GM23338 (cell line): ENCODE measurements at regions not wholly inside any gene's neighbourhood (a gene's known extent, or its start where the extent isn't known, plus 50 kb on each side); places are given as distances from the start of the nearest gene placed in this dataset.

Experiments used
- ATAC-seq: fragments of 200-7000 bp; cut with Tn5 transposase; 3 replicates; pipeline ENCODE4 v1.9.1; 2020
- DNase-seq: peaks from one replicate; pipeline ENCODE4 v3.0.0-alpha.2; 2015; ENCODE audit warnings: low spot score
- H2AFZ ChIP-seq: fragments of 200-600 bp; sonication (generic); 2 replicates; pipeline ENCODE4 v1.8.0; 2016; ENCODE audit warnings: antibody characterized with exemption, mild to moderate bottlenecking, moderate library complexity
- H3F3A ChIP-seq: fragments of 200-600 bp; sonication (generic); replicated peaks from 2 replicates; pipeline ENCODE4 v1.8.0; 2017; ENCODE audit warnings: antibody characterized with exemption, mixed run types, low read depth
- H3K27ac ChIP-seq: fragments of 200-600 bp; sonication (generic); 2 replicates; pipeline ENCODE4 v1.6.1; 2016; ENCODE audit warnings: low read depth
- H3K27me3 ChIP-seq: fragments of 200-600 bp; sonication (generic); 2 replicates; pipeline ENCODE4 v1.8.0; 2016; ENCODE audit warnings: mild to moderate bottlenecking, mixed run types, moderate library complexity; ENCODE audit not compliant: insufficient read depth
- H3K36me3 ChIP-seq: fragments of 200-600 bp; sonication (generic); 2 replicates; pipeline ENCODE4 v1.8.0; 2016; ENCODE audit warnings: mild to moderate bottlenecking; ENCODE audit not compliant: insufficient read depth
- H3K4me1 ChIP-seq: fragments of 200-600 bp; sonication (generic); 2 replicates; pipeline ENCODE4 v1.8.0; 2016; ENCODE audit warnings: mild to moderate bottlenecking, moderate library complexity; ENCODE audit not compliant: insufficient read depth
- H3K4me2 ChIP-seq: fragments of 200-600 bp; sonication (generic); 2 replicates; pipeline ENCODE4 v1.7.1; 2017; ENCODE audit warnings: mixed run types
- H3K4me3 ChIP-seq: fragments of 200-600 bp; sonication (generic); 2 replicates; pipeline ENCODE4 v1.6.1; 2016; ENCODE audit warnings: mixed run types
- H3K79me2 ChIP-seq: fragments of 200-600 bp; sonication (generic); replicated peaks from 2 replicates; pipeline ENCODE4 v1.8.0; 2017; ENCODE audit warnings: mild to moderate bottlenecking; ENCODE audit not compliant: insufficient read depth
- H3K9me2 ChIP-seq: fragments of 200-600 bp; sonication (generic); 2 replicates; pipeline ENCODE4 v1.8.0; 2017; ENCODE audit not compliant: insufficient read depth
- H4K20me1 ChIP-seq: fragments of 200-600 bp; sonication (generic); replicated peaks from 2 replicates; pipeline ENCODE4 v1.8.0; 2017; ENCODE audit warnings: mild to moderate bottlenecking; ENCODE audit not compliant: insufficient read depth
- H3K27ac Mint-ChIP-seq: 2 replicates; pipeline ENCODE4 v1.8.0; 2020; ENCODE audit warnings: inconsistent platforms, mild to moderate bottlenecking, moderate library complexity, mixed read lengths
- H3K27me3 Mint-ChIP-seq: 3 replicates; pipeline ENCODE4 v1.8.0; 2022; ENCODE audit warnings: low read depth, mild to moderate bottlenecking, moderate library complexity, mixed read lengths, inconsistent platforms; ENCODE audit not compliant: insufficient read depth, poor library complexity
- H3K36me3 Mint-ChIP-seq: 3 replicates; pipeline ENCODE4 v1.8.0; 2021; ENCODE audit warnings: low read depth, mild to moderate bottlenecking, inconsistent platforms, moderate library complexity, mixed read lengths
- H3K4me1 Mint-ChIP-seq: 3 replicates; pipeline ENCODE4 v1.8.0; 2020; ENCODE audit warnings: mild to moderate bottlenecking, inconsistent platforms, mixed read lengths
- H3K4me3 Mint-ChIP-seq: 3 replicates; pipeline ENCODE4 v1.8.0; 2021; ENCODE audit warnings: moderate library complexity, mild to moderate bottlenecking, inconsistent platforms, mixed read lengths
- H3K9me3 Mint-ChIP-seq: 3 replicates; pipeline ENCODE4 v1.8.0; 2020; ENCODE audit warnings: moderate library complexity, mild to moderate bottlenecking, inconsistent platforms, mixed read lengths
- CREB1 ChIP-seq: fragments of 250-450 bp; sonication (Bioruptor Pico); IDR thresholded peaks from 2 replicates; pipeline ENCODE4 v1.5.0; 2020; ENCODE audit warnings: low read depth, mild to moderate bottlenecking, moderate library complexity
- CTCF ChIP-seq, 2 experiments: fragments of 200-600 bp in 1 of 2; sonication (generic) in 1 of 2; conservative IDR thresholded peaks; 2 replicates each; pipeline versions ENCODE4 v1.5.1 to v1.6.1; 2016 to 2017; ENCODE audit warnings: antibody characterized with exemption in 2 of 2, low read depth in 2 of 2, mild to moderate bottlenecking in 2 of 2, moderate library complexity in 1 of 2
- EZH2 ChIP-seq: fragments of 200-600 bp; sonication (generic); IDR thresholded peaks from one replicate; pipeline ENCODE4 v1.8.0; 2017; ENCODE audit warnings: antibody characterized with exemption, mild to moderate bottlenecking, low read depth; ENCODE audit not compliant: unreplicated experiment
- EZH2phosphoT487 ChIP-seq: fragments of 200-600 bp; sonication (generic); IDR thresholded peaks from one replicate; pipeline ENCODE4 v1.8.1; 2018; ENCODE audit warnings: antibody characterized with exemption; ENCODE audit not compliant: unreplicated experiment
- JUNB ChIP-seq: IDR thresholded peaks from one replicate; pipeline ENCODE4 v1.6.1; 2016; ENCODE audit warnings: antibody characterized with exemption; ENCODE audit not compliant: unreplicated experiment
- NANOG ChIP-seq: IDR thresholded peaks from 2 replicates; pipeline ENCODE4 v1.6.1; 2016; ENCODE audit warnings: antibody characterized with exemption, borderline replicate concordance
- POLR2AphosphoS5 ChIP-seq: IDR thresholded peaks from 2 replicates; pipeline ENCODE4 v1.6.1; 2016; ENCODE audit warnings: antibody characterized with exemption, low read depth
- REST ChIP-seq: IDR thresholded peaks from one replicate; pipeline ENCODE4 v1.6.1; 2018; ENCODE audit warnings: antibody characterized with exemption; ENCODE audit not compliant: unreplicated experiment
- STAT1 ChIP-seq: IDR thresholded peaks from one replicate; pipeline ENCODE4 v1.6.1; 2016; ENCODE audit warnings: antibody characterized with exemption; ENCODE audit not compliant: unreplicated experiment
- ZNF114 ChIP-seq: fragments of 250-450 bp; sonication (Bioruptor Pico); IDR thresholded peaks from 2 replicates; pipeline ENCODE4 v1.5.0; 2020; ENCODE audit warnings: mild to moderate bottlenecking, moderate library complexity
- ZNF331 ChIP-seq: fragments of 250-450 bp; sonication (Bioruptor Pico); IDR thresholded peaks from 2 replicates; pipeline ENCODE4 v1.5.0; 2020; ENCODE audit warnings: low read depth, mild to moderate bottlenecking, moderate library complexity
- ZNF462 ChIP-seq: fragments of 250-450 bp; sonication (Bioruptor Pico); IDR thresholded peaks from 2 replicates; pipeline ENCODE4 v1.5.0; 2020; ENCODE audit warnings: mild to moderate bottlenecking, moderate library complexity
- TF ChIP-seq, protein P1 (sequence below): IDR thresholded peaks from 2 replicates; pipeline ENCODE4 v1.6.1; 2016; ENCODE audit warnings: antibody characterized with exemption

- no peaks in the 10 kb centered on the region for H3K27me3 ChIP-seq
- H3K9me2 ChIP-seq: no peaks in the 10 kb centered on the region
- ATAC-seq: no peak
- peaks cover 12% of the 10 kb centered on the region for H3K4me1 Mint-ChIP-seq
- no peaks in the 10 kb centered on the region for H3K27me3 Mint-ChIP-seq
- no peak overlapping the region for H3K4me3 ChIP-seq
- no peak overlapping the region for H3K27ac ChIP-seq
- no peak overlapping the region for H3K4me2 ChIP-seq
- H3K27ac Mint-ChIP-seq: no peak overlapping the region
- H3K9me3 Mint-ChIP-seq: no peaks in the 10 kb centered on the region
- H4K20me1 ChIP-seq: no peaks in the 10 kb centered on the region
- H3K4me3 Mint-ChIP-seq: no peak overlapping the region
- DNase-seq: no peak
- H3K36me3 Mint-ChIP-seq: no peaks in the 10 kb centered on the region
- 0 out of 2 replicates have a peak, but pooled peaks cover 4% of the 10 kb centered on the region for H3K4me1 ChIP-seq
- no peaks in the 10 kb centered on the region for H3F3A ChIP-seq
- no peak overlapping the region for H2AFZ ChIP-seq
- H3K36me3 ChIP-seq: no peaks in the 10 kb centered on the region
- TF ChIP-seq CREB1 (no peak), CTCF (conservative IDR thresholded peaks at IDR 0.05; ENCODE audit: low read depth in 2 of 2) (no peak), NANOG (no peak), POLR2AphosphoS5 (no peak), ZNF114 (no peak), JUNB (no peak), ZNF462 (CRISPR knock-in tag) (no peak), REST (no peak), EZH2phosphoT487 (no peak), STAT1 (no peak), ZNF331 (no peak), EZH2 (no peak)
- TF ChIP-seq, protein P1, sequence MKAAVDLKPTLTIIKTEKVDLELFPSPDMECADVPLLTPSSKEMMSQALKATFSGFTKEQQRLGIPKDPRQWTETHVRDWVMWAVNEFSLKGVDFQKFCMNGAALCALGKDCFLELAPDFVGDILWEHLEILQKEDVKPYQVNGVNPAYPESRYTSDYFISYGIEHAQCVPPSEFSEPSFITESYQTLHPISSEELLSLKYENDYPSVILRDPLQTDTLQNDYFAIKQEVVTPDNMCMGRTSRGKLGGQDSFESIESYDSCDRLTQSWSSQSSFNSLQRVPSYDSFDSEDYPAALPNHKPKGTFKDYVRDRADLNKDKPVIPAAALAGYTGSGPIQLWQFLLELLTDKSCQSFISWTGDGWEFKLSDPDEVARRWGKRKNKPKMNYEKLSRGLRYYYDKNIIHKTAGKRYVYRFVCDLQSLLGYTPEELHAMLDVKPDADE: no peak
- no peaks in the 10 kb centered on the region for H3K79me2 ChIP-seq
Observed at GRCh38 chr3:137116619-137117018, 158.8 kb downstream of the IL20RB start.
